Hepatocyte (in vitro differentiated cells): ENCODE measurements at regions not wholly inside any gene's neighbourhood (a gene's known extent, or its start where the extent isn't known, plus 50 kb on each side); places are given as distances from the start of the nearest gene placed in this dataset.
"Not testable (repeated sequence)": the region's sequence is repeated elsewhere in the genome, so short reads cannot be mapped to it uniquely, and the experiment has no call there.

Experiments used
- EZH2 ChIP-seq: fragments of 200-600 bp; sonication (generic); IDR thresholded peaks from 2 replicates; pipeline ENCODE4 v1.6.1; 2016; ENCODE audit warnings: antibody characterized with exemption, mild to moderate bottlenecking, borderline replicate concordance
- EZH2phosphoT487 ChIP-seq: fragments of 200-600 bp; sonication (generic); IDR thresholded peaks from one replicate; pipeline ENCODE4 v1.6.1; 2018; ENCODE audit warnings: antibody characterized with exemption, mild to moderate bottlenecking, low read depth, moderate library complexity; ENCODE audit not compliant: unreplicated experiment, severe bottlenecking
- TF ChIP-seq, protein P1 (sequence below): fragments of 200-600 bp; sonication (generic); IDR thresholded peaks from 2 replicates; pipeline ENCODE4 v1.5.1; 2016; ENCODE audit warnings: antibody characterized with exemption, mild to moderate bottlenecking; ENCODE audit not compliant: poor library complexity

DNA sequence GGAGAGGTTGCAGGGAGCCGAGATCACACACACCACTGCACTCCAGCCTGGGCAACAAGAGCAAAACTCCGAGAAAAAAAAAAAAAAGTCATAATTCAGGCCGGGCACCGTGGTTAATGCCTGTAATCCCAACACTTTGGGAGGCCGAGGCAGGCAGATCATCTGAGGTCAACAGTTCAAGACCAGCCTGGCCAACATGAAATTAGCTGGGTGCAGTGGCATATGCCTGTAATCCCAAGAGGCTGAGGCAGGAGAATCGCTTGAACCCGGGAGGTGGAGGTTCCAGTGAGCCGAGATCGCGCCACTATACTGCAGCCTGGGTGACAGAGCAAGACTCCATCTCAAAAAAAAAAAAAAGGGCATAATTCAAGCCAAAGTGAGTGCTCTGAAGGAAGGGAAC lies 50.8 kb upstream of the SEC14L1 start:
- TF ChIP-seq, protein P1, sequence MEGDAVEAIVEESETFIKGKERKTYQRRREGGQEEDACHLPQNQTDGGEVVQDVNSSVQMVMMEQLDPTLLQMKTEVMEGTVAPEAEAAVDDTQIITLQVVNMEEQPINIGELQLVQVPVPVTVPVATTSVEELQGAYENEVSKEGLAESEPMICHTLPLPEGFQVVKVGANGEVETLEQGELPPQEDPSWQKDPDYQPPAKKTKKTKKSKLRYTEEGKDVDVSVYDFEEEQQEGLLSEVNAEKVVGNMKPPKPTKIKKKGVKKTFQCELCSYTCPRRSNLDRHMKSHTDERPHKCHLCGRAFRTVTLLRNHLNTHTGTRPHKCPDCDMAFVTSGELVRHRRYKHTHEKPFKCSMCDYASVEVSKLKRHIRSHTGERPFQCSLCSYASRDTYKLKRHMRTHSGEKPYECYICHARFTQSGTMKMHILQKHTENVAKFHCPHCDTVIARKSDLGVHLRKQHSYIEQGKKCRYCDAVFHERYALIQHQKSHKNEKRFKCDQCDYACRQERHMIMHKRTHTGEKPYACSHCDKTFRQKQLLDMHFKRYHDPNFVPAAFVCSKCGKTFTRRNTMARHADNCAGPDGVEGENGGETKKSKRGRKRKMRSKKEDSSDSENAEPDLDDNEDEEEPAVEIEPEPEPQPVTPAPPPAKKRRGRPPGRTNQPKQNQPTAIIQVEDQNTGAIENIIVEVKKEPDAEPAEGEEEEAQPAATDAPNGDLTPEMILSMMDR: not testable (repeated sequence)
- TF ChIP-seq EZH2, EZH2phosphoT487: not testable (repeated sequence)
